Fibroblast of lung (primary cell): ENCODE measurements at regions not wholly inside any gene's neighbourhood (a gene's known extent, or its start where the extent isn't known, plus 50 kb on each side); places are given as distances from the start of the nearest gene placed in this dataset.

Source experiments
- CTCF ChIP-seq, 2 donors: IDR thresholded peaks in 1 of 2; conservative IDR thresholded peaks in 1 of 2; 1 replicate in 1 of 2; 2 replicates in 1 of 2; pipeline ENCODE4 v1.5.1; 2011 to 2012; ENCODE audit warnings: low read length in 2 of 2, control low read depth in 1 of 2, inconsistent platforms in 1 of 2, low read depth in 1 of 2, mild to moderate bottlenecking in 1 of 2
- EZH2 ChIP-seq: IDR thresholded peaks from 2 replicates; pipeline ENCODE4 v1.5.1; 2012; ENCODE audit warnings: low read length, control low read depth, mild to moderate bottlenecking; ENCODE audit errors: missing control alignments

- TF ChIP-seq CTCF (conservative IDR thresholded peaks at IDR 0.05 in 1 of 2, IDR thresholded peaks at IDR 0.05 in 1 of 2; ENCODE audit: low read depth in 1 of 2, low read length in 2 of 2), result no peak
- no peak for TF ChIP-seq EZH2
Observed at GRCh38 chr9:74120470-74120869, 376.7 kb upstream of the RORB start.
